ENCODE measurements at regions not wholly inside any gene's neighbourhood (a gene's known extent, or its start where the extent isn't known, plus 50 kb on each side); places are given as distances from the start of the nearest gene placed in this dataset.

DNA sequence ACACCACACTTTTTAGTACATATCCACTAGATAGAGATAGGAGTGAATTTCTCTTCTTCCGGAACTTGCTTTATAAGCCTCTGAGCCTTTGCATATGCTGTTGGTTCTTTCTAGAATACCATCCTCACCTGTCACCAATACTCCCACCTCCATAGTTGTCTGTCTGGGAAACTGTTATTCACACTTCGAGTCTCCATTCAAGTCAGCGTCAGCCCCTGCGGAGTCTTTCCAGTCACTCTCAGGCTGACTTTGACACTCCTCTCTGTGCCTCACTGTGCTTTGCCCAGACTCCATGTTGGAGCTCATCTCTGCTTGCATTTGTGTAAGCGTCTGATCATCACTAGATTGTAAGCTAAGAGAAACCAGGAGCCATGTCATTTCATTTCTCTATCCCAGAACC, 66.5 kb upstream of the NRBF2 start:
- Histone ChIP-seq H3K27ac (no peak overlapping the region), H3K4me3 (no peak overlapping the region), H3K36me3 (no peaks in the 10 kb centered on the region), H3K4me1 (no peaks in the 10 kb centered on the region), H3K27me3 (no peaks in the 10 kb centered on the region), H3K9me3 (no peaks in the 10 kb centered on the region)
- ATAC-seq (no peak), DNase-seq (no peak)
- intact Hi-C loops (cut with DNase I), result no loop called here
- WGBS (ENCODE audit: insufficient coverage, low coverage, low lambda C conversion rate, missing lambda C conversion rate), result 76% methylated on average over 5 of the region's 5 CpGs
- no peak for TF ChIP-seq POLR2A (IDR thresholded peaks at IDR 0.05)
- TF ChIP-seq, protein P1, sequence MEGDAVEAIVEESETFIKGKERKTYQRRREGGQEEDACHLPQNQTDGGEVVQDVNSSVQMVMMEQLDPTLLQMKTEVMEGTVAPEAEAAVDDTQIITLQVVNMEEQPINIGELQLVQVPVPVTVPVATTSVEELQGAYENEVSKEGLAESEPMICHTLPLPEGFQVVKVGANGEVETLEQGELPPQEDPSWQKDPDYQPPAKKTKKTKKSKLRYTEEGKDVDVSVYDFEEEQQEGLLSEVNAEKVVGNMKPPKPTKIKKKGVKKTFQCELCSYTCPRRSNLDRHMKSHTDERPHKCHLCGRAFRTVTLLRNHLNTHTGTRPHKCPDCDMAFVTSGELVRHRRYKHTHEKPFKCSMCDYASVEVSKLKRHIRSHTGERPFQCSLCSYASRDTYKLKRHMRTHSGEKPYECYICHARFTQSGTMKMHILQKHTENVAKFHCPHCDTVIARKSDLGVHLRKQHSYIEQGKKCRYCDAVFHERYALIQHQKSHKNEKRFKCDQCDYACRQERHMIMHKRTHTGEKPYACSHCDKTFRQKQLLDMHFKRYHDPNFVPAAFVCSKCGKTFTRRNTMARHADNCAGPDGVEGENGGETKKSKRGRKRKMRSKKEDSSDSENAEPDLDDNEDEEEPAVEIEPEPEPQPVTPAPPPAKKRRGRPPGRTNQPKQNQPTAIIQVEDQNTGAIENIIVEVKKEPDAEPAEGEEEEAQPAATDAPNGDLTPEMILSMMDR (IDR thresholded peaks at IDR 0.05), result no peak

DNA sequence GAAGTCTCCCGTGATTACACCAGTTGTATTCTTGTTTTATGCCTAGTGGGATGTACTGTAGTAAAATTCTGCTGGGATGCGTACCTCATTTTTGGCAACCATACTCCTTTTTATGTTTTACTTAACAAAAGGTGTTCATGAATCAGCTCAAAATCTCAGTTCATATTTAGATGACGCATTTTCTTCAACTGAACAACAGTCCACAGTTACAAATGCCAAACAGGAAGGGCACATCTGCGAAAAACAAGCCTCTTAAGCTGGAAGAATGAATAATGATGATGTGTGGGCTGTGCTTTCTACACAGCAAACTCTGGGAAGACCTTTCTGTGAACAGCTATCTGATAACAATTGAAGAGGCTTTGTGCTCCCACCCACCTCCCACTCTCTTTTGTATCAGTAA, 68.4 kb upstream of the NRBF2 start:
- H3K36me3 ChIP-seq, result no peaks in the 10 kb centered on the region
- TF ChIP-seq, protein P1 (IDR thresholded peaks at IDR 0.05), result no peak
- TF ChIP-seq POLR2A (IDR thresholded peaks at IDR 0.05), result no peak
- intact Hi-C loops (cut with DNase I), result no loop called here
- no peak overlapping the region for H3K27ac ChIP-seq
- H3K9me3 ChIP-seq, result no peaks in the 10 kb centered on the region
- WGBS (ENCODE audit: insufficient coverage, low coverage, low lambda C conversion rate, missing lambda C conversion rate), result 51% methylated on average over 4 of the region's 4 CpGs
- DNase-seq (no peak), ATAC-seq (no peak)
- H3K4me3 ChIP-seq, result no peak overlapping the region
- no peaks in the 10 kb centered on the region for H3K27me3 ChIP-seq
- H3K4me1 ChIP-seq, result no peaks in the 10 kb centered on the region

DNA sequence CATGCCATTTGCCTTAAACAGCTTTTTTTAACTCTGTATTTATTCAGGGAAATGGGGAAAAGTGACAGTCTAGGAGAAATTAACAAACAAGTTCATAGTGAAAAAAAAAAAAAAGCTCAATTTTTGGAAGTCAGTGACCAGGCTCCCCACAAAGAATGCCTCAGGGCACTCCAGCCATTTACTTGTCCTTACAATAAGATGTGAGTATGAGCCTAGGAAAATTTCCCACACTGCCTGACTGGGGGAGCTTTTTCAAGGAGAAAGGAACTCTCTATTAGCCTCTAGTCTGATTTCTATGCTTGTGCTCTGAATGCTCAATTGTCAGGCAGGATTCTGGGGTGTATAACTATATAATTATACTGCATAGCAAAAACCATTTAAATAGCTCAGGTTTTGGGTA, 74.9 kb upstream of the NRBF2 start:
- TF ChIP-seq, protein P1 (IDR thresholded peaks at IDR 0.05), result no peak
- TF ChIP-seq POLR2A (IDR thresholded peaks at IDR 0.05), result no peak
- H3K4me1 ChIP-seq, result no peaks in the 10 kb centered on the region
- H3K27me3 ChIP-seq, result no peaks in the 10 kb centered on the region
- intact Hi-C loops (cut with DNase I), result no loop called here
- H3K36me3 ChIP-seq, result no peaks in the 10 kb centered on the region
- no peak overlapping the region for H3K4me3 ChIP-seq
- DNase-seq (no peak), ATAC-seq (no peak)
- H3K9me3 ChIP-seq, result no peaks in the 10 kb centered on the region
- H3K27ac ChIP-seq, result no peak overlapping the region

DNA sequence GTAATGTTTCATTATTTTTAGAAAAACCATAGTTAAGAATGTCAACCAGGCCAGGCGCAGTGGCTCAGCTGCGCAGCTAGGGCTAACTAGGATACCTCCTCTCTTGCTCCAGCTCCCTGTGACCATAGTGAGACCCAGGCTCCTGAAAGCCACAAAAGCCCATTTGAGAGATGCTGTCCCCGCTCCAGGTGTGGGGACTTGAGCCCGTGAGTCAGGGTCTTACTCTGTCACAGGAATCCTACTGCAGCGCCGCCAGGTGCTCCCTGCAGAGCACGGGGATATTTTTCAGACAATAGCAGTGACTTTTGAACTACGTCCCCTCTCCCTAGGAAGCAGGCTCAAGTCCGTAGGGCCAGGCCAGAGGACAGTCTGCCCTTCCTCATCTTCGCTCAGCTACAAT, 75.6 kb upstream of the NRBF2 start:
- no peaks in the 10 kb centered on the region for H3K4me1 ChIP-seq
- DNase-seq, result no peak
- ATAC-seq, result no peak
- no peaks in the 10 kb centered on the region for H3K27me3 ChIP-seq
- H3K36me3 ChIP-seq, result no peaks in the 10 kb centered on the region
- TF ChIP-seq, protein P1 (IDR thresholded peaks at IDR 0.05), result no peak
- TF ChIP-seq POLR2A (IDR thresholded peaks at IDR 0.05), result no peak
- no peak overlapping the region for H3K4me3 ChIP-seq
- intact Hi-C loops (cut with DNase I), result no loop called here
- H3K27ac ChIP-seq, result no peak overlapping the region
- H3K9me3 ChIP-seq, result no peaks in the 10 kb centered on the region
- 30% methylated on average over 2 of the region's 10 CpGs for WGBS (ENCODE audit: insufficient coverage, low coverage, low lambda C conversion rate, missing lambda C conversion rate)

DNA sequence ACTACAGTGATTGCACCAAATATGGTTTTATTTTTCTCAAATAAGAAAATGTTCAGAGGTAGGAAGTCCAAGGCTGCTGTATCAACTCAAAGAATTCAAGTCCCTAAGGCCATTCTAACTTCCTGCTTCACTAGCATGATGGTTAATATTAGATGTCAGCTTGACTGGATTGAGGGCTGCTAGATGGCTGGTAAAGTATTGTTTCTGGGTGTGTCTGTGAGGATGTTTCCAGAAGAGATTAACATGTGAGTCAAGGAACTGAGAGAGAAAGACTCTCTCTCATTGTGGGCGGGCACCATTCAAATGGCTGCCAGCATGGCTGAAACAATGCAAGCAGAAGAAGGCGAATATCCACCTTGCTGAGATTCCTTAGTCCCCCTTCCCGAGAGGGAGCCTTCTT, 77.4 kb upstream of the NRBF2 start:
- intact Hi-C loops (cut with DNase I), result no loop called here
- no peak overlapping the region for H3K27ac ChIP-seq
- TF ChIP-seq POLR2A (IDR thresholded peaks at IDR 0.05), result no peak
- TF ChIP-seq, protein P1 (IDR thresholded peaks at IDR 0.05), result no peak
- no peaks in the 10 kb centered on the region for H3K36me3 ChIP-seq
- no peak overlapping the region for H3K4me3 ChIP-seq
- no peaks in the 10 kb centered on the region for H3K27me3 ChIP-seq
- 100% methylated on average over 1 of the region's 3 CpGs for WGBS (ENCODE audit: insufficient coverage, low coverage, low lambda C conversion rate, missing lambda C conversion rate)
- no peak for DNase-seq
- no peaks in the 10 kb centered on the region for H3K4me1 ChIP-seq
- H3K9me3 ChIP-seq, result no peaks in the 10 kb centered on the region
- no peak for ATAC-seq
